HG02610 (cell line): ENCODE measurements at regions not wholly inside any gene's neighbourhood (a gene's known extent, or its start where the extent isn't known, plus 50 kb on each side); places are given as distances from the start of the nearest gene placed in this dataset.
"Not testable (repeated sequence)": the region's sequence is repeated elsewhere in the genome, so short reads cannot be mapped to it uniquely, and the experiment has no call there.

Experiments
- ATAC-seq: cut with Tn5 transposase; IDR thresholded peaks from one replicate; pipeline ENCODE4 v1.9.1; 2021; ENCODE audit warnings: mild to moderate bottlenecking, moderate library complexity; ENCODE audit not compliant: unreplicated experiment

DNA sequence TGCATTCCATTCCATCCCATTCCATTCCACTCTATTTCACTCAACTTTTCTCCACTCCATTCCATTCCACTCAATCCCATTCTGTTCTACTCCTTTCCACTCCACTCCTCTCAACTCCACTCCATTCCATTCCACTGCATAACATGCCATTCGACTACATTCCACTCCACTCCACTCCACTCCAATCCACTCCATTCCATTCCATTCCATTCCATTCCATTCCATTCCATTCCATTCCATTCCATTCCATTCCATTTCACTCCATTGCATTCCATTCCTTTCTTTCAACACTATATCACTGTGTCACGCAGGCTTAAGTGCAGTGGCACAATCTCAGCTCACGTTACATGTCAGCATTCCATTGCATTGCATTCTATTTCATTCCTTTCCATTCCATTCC lies 1430.4 kb downstream of the TSPY10 start:
- ATAC-seq: not testable (repeated sequence)

- ATAC-seq: no peak
These were observed 1445.7 kb downstream of the TSPY10 start for GRCh38 chrY:10973422-10973821.

DNA sequence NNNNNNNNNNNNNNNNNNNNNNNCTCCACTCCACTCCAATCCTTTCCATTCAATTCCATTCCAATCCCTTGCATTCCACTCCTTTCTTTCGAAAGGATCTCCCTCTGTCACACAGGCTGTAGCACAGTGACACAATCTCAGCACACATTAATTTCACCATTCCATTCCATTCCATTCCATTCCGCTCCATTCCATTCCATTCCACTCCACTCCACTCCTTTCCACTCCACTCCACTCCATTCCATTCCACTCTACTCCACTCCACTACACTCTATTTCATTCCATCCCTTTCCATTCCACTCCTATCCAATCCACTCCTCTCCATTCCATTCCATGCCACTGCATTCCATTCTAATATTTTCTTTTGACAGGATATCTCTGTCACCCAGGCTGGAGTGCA lies 1459.0 kb downstream of the TSPY10 start:
- ATAC-seq: no peak

DNA sequence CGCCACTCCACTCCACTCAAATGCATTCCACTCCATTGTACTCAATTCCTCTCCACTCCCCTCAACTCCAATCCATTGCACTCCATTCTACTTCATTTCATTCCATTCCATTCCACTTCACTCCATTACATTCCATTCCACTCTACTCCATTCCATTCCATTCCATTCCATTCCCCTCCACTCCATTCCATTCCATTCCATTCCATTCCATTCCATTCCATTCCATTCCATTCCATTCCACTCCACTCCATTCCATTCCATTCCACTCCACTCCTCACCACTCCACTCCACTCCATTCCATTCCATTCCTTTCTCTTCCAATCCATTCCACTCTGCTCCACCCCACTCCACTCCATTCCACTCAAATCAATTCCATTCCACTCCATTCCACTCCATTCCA lies 1459.9 kb downstream of the TSPY10 start:
- ATAC-seq: no peak

- no peak for ATAC-seq
These were observed 1466.3 kb downstream of the TSPY10 start for GRCh38 chrY:10993955-10994354.

GRCh38 chrY:10999715-11000114 lies 1472.0 kb downstream of the TSPY10 start:
- peak; percentile 61 for ATAC-seq

GRCh38 chrY:11014229-11014628 lies 1486.5 kb downstream of the TSPY10 start:
- ATAC-seq: not testable (repeated sequence)

DNA sequence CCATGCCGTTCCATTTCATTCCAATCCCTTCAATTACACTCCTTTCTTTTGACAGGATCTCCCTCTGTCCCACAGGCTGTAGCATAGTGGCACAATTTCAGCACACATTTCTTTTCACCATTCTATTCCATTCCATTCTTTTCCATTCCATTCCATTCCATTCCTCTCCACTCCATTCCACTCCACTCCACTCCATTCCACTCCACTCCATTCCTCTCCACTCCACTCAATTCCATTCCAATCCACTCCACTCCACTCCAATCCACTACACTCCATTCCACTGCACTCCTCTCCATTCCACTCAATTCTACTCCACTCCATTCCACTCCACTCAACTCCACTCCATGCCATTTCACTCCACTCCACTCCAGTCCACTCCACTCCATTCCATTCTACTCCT lies 1495.1 kb downstream of the TSPY10 start:
- no peak for ATAC-seq

DNA sequence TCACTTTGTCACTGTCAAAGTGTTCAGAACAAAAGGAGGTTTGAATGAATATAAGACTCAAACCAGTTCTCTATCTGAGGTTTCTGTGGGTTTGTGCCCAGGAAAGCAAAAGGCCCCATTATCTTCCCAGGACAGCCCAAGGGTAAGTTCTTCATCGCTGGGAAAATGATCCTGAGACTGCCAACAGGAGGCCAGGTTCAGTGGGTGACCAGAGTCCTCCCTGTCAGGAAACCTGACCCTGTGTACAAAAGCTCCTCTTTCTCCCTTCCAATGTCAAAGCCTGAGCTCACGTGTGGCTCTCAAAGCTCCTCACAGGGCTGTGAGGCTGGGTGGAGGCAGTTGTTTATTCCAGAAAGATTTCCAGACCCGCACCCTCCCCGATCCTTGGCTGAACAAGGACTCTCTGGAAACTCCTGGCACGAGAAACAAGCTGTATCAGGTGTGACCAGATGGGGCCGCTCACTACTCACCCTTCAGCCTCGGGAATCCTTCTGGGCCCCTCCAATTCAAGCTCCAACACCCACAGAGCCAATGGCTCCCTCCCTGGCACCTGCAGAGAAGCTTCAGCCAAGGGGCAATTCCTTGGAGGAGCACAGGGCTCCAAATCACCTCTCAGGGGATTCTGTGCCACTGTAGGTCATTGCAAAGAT lies 1516.7 kb downstream of the TSPY10 start:
- ATAC-seq: no peak

- ATAC-seq: no peak
These were observed 1535.8 kb downstream of the TSPY10 start for GRCh38 chrY:11063486-11063885.

DNA sequence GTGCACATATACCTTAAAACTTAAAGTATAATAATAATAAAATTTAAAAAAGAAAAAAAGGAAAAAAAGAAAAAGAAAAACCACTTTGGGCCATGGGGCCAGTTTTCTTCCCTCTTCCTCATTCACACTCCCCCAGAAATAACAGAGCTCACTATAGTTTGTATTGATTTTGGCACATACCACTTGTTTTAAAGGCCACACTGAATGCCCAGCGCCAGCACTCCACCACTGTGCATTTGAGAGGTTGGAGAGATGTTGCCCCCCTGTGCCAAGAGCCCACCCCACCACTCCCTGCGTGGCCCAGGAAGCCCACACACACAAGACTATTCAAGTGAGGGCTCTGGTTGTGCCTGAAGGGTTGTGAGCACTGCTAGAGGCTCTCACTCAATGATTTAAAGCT lies 1536.3 kb downstream of the TSPY10 start:
- ATAC-seq: no peak

DNA sequence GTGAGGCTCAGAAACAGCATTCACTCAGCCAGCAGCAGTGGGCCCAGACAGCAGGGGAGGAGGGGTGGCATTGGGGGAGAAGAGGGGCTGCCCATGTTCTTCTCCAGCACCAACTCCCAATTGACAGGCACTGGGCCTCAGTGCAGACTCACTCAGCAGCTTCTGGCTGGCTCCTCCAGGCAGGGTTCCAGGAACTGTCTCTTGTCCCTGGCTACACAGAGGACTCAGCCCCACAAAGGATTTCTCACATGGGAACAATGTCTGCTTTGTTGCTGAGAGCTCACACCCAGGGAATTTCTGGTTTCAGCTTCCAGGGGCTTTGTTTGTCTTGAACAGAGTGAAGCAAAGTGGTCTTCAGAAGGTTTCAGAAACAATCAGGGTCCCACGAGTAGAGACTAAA lies 1536.7 kb downstream of the TSPY10 start:
- no peak for ATAC-seq

DNA sequence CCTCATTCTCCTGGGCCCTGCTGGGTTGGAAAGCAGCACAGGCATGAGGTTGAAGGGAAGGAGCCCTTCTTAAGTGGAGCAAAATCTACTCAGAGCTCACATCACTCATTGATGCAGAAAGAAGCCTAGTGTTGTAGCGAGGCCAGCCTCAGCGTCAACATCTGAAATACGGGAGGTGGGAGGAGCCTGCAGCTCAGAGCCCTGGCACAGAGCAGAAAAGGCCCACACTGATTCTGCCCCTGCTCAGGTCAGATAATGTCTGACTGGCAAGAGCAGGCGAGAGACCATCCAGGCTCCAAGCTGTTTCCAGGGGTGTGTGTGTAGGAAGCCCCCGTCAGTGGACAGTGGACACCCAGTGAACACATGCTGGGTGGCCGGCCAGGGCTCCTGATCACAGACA lies 1541.6 kb downstream of the TSPY10 start:
- ATAC-seq: no peak

DNA sequence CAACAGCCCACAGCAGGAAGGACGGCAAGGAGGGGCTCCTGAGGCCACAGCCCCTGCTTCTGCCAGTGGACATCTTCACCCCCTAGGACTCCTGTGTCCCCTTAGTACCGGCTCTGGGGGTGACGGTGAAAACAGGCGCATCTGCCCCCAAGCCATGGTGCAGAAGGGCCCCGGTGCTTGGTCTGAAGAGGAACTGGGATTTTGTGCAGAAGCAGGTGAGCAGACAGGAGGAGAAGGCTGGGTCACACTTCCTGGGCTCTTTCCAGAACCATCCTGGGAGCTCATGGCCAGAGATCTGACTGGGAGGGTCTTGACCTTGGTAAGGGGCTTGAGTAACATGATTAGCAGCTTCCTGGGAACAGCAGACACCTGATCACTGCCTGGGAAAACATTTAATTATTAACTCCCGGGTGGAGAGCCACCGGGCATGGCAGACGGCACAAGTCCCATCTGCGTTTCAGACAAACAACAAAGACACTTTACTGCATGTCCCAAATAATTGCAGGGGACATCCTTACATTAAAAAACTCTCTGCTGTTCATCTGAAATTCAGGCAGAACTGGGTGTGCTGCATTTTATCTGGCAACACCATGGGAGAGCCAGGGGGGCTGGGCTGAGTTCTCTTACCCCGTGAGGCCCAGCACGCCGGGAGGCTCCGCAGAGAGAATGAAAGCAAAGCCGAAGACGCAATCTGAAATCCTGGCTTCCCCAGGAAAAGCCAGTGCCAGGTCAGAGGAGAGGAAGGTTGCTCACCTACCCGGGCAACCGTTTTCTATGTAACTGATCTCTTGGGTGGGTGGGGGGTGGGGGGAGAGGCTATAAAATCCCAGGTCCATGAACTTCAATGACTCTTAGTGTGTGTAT lies 1542.8 kb downstream of the TSPY10 start:
- ATAC-seq: no peak

DNA sequence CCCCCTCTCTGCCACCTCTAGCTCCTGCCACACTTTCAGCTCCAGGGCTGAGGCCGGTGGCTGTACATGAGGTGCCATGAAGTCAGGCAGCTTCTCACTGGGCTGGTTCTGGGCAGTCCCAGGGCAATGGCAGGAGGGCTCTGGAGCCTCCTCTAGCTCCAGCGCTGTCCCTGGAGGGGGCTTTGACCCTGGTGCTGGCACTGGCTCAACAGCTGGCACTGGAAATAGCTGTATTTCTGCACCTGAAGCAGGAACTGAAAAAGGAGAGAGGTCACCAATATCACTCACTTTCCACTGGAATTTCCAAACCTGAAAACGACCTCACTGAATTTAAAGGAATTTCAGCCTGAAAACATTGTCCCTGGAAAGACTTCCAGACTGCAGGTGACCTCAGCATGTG lies 1558.1 kb downstream of the TSPY10 start:
- ATAC-seq: not testable (repeated sequence)

- ATAC-seq: not testable (repeated sequence)
These were observed 1569.8 kb downstream of the TSPY10 start for GRCh38 chrY:11097498-11097897.

DNA sequence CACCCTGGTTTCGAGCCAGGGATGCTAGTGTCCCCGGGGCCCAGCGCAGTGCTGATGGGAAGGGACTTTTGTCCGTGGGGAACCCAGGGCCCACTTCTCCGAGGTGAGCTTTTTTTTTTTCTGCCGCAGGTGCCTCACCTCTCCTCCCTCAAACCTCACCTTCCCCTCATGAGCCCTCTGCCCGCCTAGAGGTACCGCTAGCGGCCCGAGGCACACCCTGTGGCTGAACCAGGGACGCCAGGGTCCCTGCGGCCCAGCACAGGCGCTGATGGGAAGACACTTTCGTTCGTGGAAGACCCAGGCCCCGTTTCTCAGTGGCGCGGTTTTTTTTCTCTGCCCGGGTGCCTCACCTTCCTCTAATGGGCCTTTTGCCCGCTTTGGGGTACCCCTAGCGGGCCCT lies 1570.7 kb downstream of the TSPY10 start:
- not testable (repeated sequence) for ATAC-seq

DNA sequence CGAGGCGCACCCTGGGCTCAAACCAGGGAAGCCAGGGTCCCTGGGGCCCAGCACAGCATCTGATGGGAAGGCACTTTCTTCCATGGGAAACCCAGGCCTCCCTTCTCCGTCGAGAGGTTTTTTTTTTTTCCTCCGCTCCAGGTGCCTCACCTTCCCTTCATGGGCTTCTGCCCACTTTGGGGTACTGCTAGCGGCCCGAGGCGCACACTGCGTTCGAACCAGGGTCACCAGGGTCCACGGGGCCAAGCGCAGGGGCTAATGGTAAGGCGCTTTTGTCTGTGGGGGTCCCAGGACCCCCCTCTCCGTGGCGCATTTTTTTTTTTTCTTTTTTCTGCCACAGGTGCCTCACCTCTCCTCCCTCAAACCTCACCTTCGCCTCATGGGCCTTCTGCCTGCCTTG lies 1571.3 kb downstream of the TSPY10 start:
- no peak for ATAC-seq

GRCh38 chrY:11100472-11100871 lies 1572.8 kb downstream of the TSPY10 start:
- ATAC-seq: not testable (repeated sequence)

DNA sequence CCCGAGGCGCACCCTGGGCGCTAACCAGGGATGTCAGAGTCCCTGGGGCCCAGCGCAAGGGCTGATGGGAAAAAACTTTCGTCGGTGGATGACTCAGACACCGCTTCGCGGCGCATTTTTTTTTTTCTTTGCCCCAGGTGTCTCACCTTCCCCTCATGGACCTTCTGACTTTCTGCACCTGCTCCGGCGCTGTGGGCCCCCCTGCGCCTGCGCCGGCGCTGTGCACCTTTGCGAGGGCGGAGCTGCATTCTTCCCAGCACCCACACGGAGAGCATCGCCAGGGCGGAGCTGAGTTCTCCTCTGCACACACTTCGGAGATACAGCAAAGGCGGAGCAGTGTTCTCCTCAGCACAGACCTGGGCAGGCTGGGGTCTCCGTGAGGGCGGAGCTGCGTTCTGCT lies 1575.3 kb downstream of the TSPY10 start:
- ATAC-seq: not testable (repeated sequence)

GRCh38 chrY:11107127-11107918 lies 1579.6 kb downstream of the TSPY10 start:
- ATAC-seq: not testable (repeated sequence)
